ENCODE measurements at regions not wholly inside any gene's neighbourhood (a gene's known extent, or its start where the extent isn't known, plus 50 kb on each side); places are given as distances from the start of the nearest gene placed in this dataset.

- no peak for TF ChIP-seq CTCF (conservative IDR thresholded peaks at IDR 0.05; ENCODE audit: low read depth, low read length)
- no peak overlapping the region for H3K4me3 ChIP-seq (ENCODE audit: low read length)
- no peak for DNase-seq (ENCODE audit: low read depth)
Observed at GRCh38 chr20:22426772-22427171, 157.6 kb downstream of the FOXA2 start.

GRCh38 chr20:22425344-22426295 is 158.8 kb downstream of the FOXA2 start:
- H3K4me3 ChIP-seq (ENCODE audit: low read length): no peak overlapping the region
- no peak for TF ChIP-seq CTCF (conservative IDR thresholded peaks at IDR 0.05; ENCODE audit: low read depth, low read length)
- no peak for DNase-seq (ENCODE audit: low read depth)

- DNase-seq (ENCODE audit: low read depth): no peak
- no peak for TF ChIP-seq CTCF (conservative IDR thresholded peaks at IDR 0.05; ENCODE audit: low read depth, low read length)
Observed at GRCh38 chr20:22423190-22423832, 161.1 kb downstream of the FOXA2 start.

DNA sequence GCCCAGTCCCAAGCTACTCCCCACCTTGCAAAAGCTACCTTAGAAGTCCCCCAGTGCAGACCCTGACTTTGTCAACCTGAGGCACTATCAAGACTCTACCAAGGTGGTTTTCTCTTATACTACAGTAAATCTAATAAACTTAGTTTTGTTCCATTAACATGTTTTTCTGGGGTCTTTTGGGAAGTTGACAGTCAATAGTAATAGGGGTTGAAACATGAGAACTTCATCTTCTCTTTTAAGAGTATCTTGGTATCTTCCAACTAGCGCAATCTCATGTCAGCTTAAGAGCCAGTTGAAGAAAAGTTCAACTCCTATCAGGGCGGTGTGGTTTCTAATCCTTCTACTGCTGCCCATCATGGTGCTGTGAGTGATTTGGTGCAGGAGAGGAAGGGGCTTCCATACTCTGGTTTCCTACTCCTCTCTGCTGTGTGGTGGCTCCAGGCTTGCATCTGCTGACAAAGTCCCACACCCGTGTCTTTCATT is 164.2 kb downstream of the FOXA2 start:
- no peak overlapping the region for H3K4me3 ChIP-seq (ENCODE audit: low read length)
- no peak for TF ChIP-seq CTCF (conservative IDR thresholded peaks at IDR 0.05; ENCODE audit: low read depth, low read length)
- no peak for DNase-seq (ENCODE audit: low read depth)

More at GRCh38 chr20:22423190-22423832, 161.1 kb downstream of the FOXA2 start:
- no peak overlapping the region for H3K4me3 ChIP-seq (ENCODE audit: low read length)

DNA sequence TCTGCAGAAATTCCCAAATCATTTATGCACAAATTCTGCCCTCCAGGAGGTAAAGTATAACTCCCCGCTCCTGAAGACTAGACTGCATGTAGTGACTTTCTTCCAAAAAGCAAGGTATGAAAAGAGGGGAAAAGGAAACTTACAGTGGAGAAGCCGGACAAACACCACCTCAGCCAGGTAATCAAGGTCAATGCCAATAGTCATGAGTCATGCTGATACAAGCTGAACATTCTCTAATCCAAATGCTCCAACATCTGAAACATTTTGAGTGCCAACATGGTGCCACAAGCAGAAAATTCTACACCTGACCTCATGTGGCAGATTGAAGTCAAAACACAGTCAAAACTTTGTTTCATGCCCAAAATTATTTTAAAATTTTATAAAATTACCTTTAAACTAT is 165.6 kb downstream of the FOXA2 start:
- H3K4me3 ChIP-seq (ENCODE audit: low read length): no peak overlapping the region
- TF ChIP-seq CTCF (conservative IDR thresholded peaks at IDR 0.05; ENCODE audit: low read depth, low read length): no peak
- no peak for DNase-seq (ENCODE audit: low read depth)

DNA sequence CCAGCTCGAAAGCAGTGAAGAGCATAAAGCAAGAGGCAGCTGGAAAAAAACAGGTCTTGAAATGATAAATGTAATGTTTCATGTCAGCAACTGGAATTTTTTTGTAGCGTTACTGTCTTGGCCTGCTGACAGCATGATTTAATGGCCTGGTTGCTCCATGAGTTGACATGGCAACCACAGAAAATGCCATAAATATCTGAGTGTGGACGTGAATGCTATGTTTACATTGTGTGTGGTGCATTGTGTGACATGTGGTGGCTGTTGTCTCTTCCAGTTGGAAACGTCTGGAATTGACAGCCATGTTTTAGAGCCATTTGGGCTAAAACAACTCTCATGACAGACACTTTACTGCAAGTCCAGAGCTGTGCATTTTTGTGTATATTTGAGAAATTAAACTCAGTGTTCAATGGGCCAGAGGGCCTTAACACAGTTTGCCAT is 170.0 kb downstream of the FOXA2 start:
- no peak for TF ChIP-seq CTCF (conservative IDR thresholded peaks at IDR 0.05; ENCODE audit: low read depth, low read length)
- DNase-seq (ENCODE audit: low read depth): no peak
- no peak overlapping the region for H3K4me3 ChIP-seq (ENCODE audit: low read length)
